ENCODE measurements at regions not wholly inside any gene's neighbourhood (a gene's known extent, or its start where the extent isn't known, plus 50 kb on each side); places are given as distances from the start of the nearest gene placed in this dataset.

DNA sequence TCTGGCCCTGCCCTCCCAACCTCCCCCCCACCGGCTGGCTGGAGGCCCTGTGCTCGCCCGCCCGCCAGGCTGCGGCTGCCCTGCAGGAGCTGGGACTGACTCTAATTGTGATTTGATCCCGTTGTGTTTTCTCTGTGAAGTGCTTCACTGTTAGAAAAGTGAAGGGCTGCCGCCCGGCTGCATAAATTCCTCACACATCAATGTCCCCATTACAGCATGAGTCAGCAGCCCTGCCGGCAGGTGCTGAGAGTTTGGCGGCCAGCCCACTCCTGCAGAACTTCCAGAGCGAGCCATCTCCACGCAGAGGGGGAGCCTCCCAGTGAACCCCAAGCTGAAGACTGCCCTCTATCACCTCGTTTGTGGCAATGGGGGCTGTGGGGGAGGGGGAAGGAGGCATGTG lies 137.9 kb downstream of the DLL1 start:
- TF ChIP-seq, protein P1, sequence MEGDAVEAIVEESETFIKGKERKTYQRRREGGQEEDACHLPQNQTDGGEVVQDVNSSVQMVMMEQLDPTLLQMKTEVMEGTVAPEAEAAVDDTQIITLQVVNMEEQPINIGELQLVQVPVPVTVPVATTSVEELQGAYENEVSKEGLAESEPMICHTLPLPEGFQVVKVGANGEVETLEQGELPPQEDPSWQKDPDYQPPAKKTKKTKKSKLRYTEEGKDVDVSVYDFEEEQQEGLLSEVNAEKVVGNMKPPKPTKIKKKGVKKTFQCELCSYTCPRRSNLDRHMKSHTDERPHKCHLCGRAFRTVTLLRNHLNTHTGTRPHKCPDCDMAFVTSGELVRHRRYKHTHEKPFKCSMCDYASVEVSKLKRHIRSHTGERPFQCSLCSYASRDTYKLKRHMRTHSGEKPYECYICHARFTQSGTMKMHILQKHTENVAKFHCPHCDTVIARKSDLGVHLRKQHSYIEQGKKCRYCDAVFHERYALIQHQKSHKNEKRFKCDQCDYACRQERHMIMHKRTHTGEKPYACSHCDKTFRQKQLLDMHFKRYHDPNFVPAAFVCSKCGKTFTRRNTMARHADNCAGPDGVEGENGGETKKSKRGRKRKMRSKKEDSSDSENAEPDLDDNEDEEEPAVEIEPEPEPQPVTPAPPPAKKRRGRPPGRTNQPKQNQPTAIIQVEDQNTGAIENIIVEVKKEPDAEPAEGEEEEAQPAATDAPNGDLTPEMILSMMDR (IDR thresholded peaks at IDR 0.05), result no peak
- no peak for TF ChIP-seq POLR2A (IDR thresholded peaks at IDR 0.05)
